ENCODE measurements at regions not wholly inside any gene's neighbourhood (a gene's known extent, or its start where the extent isn't known, plus 50 kb on each side); places are given as distances from the start of the nearest gene placed in this dataset.
"Not testable (repeated sequence)": the region's sequence is repeated elsewhere in the genome, so short reads cannot be mapped to it uniquely, and the experiment has no call there.

GRCh38 chr11:8772571-8773519, 90.3 kb downstream of the RPL27A start:
- TF ChIP-seq EZH2phosphoT487 (IDR thresholded peaks at IDR 0.05; ENCODE audit: low read depth, severe bottlenecking, unreplicated experiment): no peak
- TF ChIP-seq, protein P1, sequence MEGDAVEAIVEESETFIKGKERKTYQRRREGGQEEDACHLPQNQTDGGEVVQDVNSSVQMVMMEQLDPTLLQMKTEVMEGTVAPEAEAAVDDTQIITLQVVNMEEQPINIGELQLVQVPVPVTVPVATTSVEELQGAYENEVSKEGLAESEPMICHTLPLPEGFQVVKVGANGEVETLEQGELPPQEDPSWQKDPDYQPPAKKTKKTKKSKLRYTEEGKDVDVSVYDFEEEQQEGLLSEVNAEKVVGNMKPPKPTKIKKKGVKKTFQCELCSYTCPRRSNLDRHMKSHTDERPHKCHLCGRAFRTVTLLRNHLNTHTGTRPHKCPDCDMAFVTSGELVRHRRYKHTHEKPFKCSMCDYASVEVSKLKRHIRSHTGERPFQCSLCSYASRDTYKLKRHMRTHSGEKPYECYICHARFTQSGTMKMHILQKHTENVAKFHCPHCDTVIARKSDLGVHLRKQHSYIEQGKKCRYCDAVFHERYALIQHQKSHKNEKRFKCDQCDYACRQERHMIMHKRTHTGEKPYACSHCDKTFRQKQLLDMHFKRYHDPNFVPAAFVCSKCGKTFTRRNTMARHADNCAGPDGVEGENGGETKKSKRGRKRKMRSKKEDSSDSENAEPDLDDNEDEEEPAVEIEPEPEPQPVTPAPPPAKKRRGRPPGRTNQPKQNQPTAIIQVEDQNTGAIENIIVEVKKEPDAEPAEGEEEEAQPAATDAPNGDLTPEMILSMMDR (IDR thresholded peaks at IDR 0.05; ENCODE audit: poor library complexity): no peak
- TF ChIP-seq EZH2 (IDR thresholded peaks at IDR 0.05; ENCODE audit: borderline replicate concordance): no peak
- no peaks in the 10 kb centered on the region for H3K36me3 ChIP-seq (replicated peaks; ENCODE audit: insufficient read depth, low read depth)
- H2AFZ ChIP-seq: no peak overlapping the region
- H3K27ac ChIP-seq: no peak overlapping the region
- peaks cover 40% of the 10 kb centered on the region for H3K79me2 ChIP-seq
- H3K4me2 ChIP-seq: no peak overlapping the region
- H3K4me3 ChIP-seq: no peak overlapping the region
- no peaks in the 10 kb centered on the region for H4K20me1 ChIP-seq (ENCODE audit: insufficient read depth, poor library complexity, severe bottlenecking)
- DNase-seq (ENCODE audit: low spot score): no peak
- 89% methylated on average over 9 of the region's 9 CpGs for WGBS (ENCODE audit: low lambda C conversion rate, missing lambda C conversion rate)
- no peaks in the 10 kb centered on the region for H3K9me3 ChIP-seq (ENCODE audit: low read depth)
- peaks cover 17% of the 10 kb centered on the region for H3K4me1 ChIP-seq (ENCODE audit: insufficient read depth)
- no peaks in the 10 kb centered on the region for H3K27me3 ChIP-seq
- no peaks in the 10 kb centered on the region for H3K9me2 ChIP-seq (replicated peaks; ENCODE audit: insufficient read depth)

- Histone ChIP-seq H3K4me1 (ENCODE audit: insufficient read depth) (peaks cover 19% of the 10 kb centered on the region), H3K36me3 (replicated peaks; ENCODE audit: insufficient read depth, low read depth) (no peaks in the 10 kb centered on the region), H3K9me3 (ENCODE audit: low read depth) (no peaks in the 10 kb centered on the region), H2AFZ (no peak overlapping the region), H3K4me2 (no peak overlapping the region), H3K9me2 (replicated peaks; ENCODE audit: insufficient read depth) (no peaks in the 10 kb centered on the region), H3K79me2 (peaks cover 45% of the 10 kb centered on the region), H4K20me1 (ENCODE audit: insufficient read depth, poor library complexity, severe bottlenecking) (no peaks in the 10 kb centered on the region), H3K27me3 (no peaks in the 10 kb centered on the region), H3K4me3 (no peak overlapping the region), H3K27ac (peak overlapping the region; percentile 54)
- no peak for DNase-seq (ENCODE audit: low spot score)
- 72% methylated on average over 5 of the region's 5 CpGs for WGBS (ENCODE audit: low lambda C conversion rate, missing lambda C conversion rate)
- TF ChIP-seq EZH2 (IDR thresholded peaks at IDR 0.05; ENCODE audit: borderline replicate concordance) (no peak), EZH2phosphoT487 (IDR thresholded peaks at IDR 0.05; ENCODE audit: low read depth, severe bottlenecking, unreplicated experiment) (no peak)
- TF ChIP-seq, protein P1 (IDR thresholded peaks at IDR 0.05; ENCODE audit: poor library complexity): no peak
These were observed 91.4 kb downstream of the RPL27A start for GRCh38 chr11:8773916-8774539.

GRCh38 chr11:8774916-8775315, 92.3 kb downstream of the RPL27A start:
- peaks cover 19% of the 10 kb centered on the region for H3K4me1 ChIP-seq (ENCODE audit: insufficient read depth)
- not testable (repeated sequence) for H3K4me2 ChIP-seq

DNA sequence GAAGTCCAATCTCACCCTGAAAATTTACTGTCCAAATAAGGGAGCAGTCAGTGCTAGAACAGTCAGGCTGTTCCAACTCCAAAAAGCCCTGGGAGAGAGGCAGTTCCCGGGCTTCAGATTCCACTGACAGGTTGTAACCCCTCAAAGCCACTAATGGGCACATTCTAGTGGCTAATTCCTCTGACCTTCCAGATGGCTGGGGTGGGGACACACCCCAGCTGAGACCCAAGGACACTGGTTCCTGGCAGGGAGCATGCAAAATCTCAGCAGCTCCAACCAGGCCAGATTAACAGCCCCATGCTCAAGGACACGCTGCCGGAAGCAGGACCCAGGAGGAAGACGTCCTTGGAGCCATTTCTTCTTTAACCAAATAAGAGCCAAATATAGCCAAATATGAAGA, 92.7 kb downstream of the RPL27A start:
- Histone ChIP-seq H3K79me2 (peaks cover 43% of the 10 kb centered on the region), H3K4me3 (no peak overlapping the region), H4K20me1 (ENCODE audit: insufficient read depth, poor library complexity, severe bottlenecking) (no peaks in the 10 kb centered on the region), H3K9me3 (ENCODE audit: low read depth) (no peaks in the 10 kb centered on the region), H3K4me2 (no peak overlapping the region), H3K36me3 (replicated peaks; ENCODE audit: insufficient read depth, low read depth) (no peaks in the 10 kb centered on the region), H3K27ac (no peak overlapping the region), H3K4me1 (ENCODE audit: insufficient read depth) (peaks cover 19% of the 10 kb centered on the region), H3K9me2 (replicated peaks; ENCODE audit: insufficient read depth) (no peaks in the 10 kb centered on the region), H2AFZ (no peak overlapping the region), H3K27me3 (no peaks in the 10 kb centered on the region)
- no peak for DNase-seq (ENCODE audit: low spot score)
- WGBS (ENCODE audit: low lambda C conversion rate, missing lambda C conversion rate): 83% methylated on average over 4 of the region's 4 CpGs
- TF ChIP-seq EZH2 (IDR thresholded peaks at IDR 0.05; ENCODE audit: borderline replicate concordance): no peak
- no peak for TF ChIP-seq EZH2phosphoT487 (IDR thresholded peaks at IDR 0.05; ENCODE audit: low read depth, severe bottlenecking, unreplicated experiment)
- TF ChIP-seq, protein P1 (IDR thresholded peaks at IDR 0.05; ENCODE audit: poor library complexity): no peak

More at GRCh38 chr11:8774916-8775315, 92.3 kb downstream of the RPL27A start:
- not testable (repeated sequence) for H3K4me3 ChIP-seq; H3K27ac ChIP-seq; H3K9me2 ChIP-seq (replicated peaks; ENCODE audit: insufficient read depth); H3K36me3 ChIP-seq (replicated peaks; ENCODE audit: insufficient read depth, low read depth); H3K27me3 ChIP-seq; H2AFZ ChIP-seq; H4K20me1 ChIP-seq (ENCODE audit: insufficient read depth, poor library complexity, severe bottlenecking); H3K9me3 ChIP-seq (ENCODE audit: low read depth); DNase-seq (ENCODE audit: low spot score)
- H3K79me2 ChIP-seq: peaks cover 45% of the 10 kb centered on the region
- WGBS (ENCODE audit: low lambda C conversion rate, missing lambda C conversion rate): 88% methylated on average over 8 of the region's 8 CpGs

Measured in hepatocyte (in vitro differentiated cells).